CD4-positive, CD25-positive, alpha-beta regulatory T cell (primary cell): ENCODE measurements at regions not wholly inside any gene's neighbourhood (a gene's known extent, or its start where the extent isn't known, plus 50 kb on each side); places are given as distances from the start of the nearest gene placed in this dataset.

Source experiments
- ATAC-seq, 2 donors: fragments of 150-1000 bp; cut with Tn5 transposase; one replicate each; pipeline ENCODE4 v1.10.0; 2021; ENCODE audit warnings: low read depth in 2 of 2, moderate number of reproducible peaks in 2 of 2, moderate library complexity in 1 of 2
- DNase-seq, 3 donors: peaks; one replicate each; pipeline versions ENCODE4 v3.0.0 to v3.0.0-alpha.2; 2012 to 2022; ENCODE audit warnings: mixed read lengths in 1 of 3
- H3K27ac ChIP-seq: one replicate; pipeline ENCODE4 v1.7.0; 2013; ENCODE audit warnings: mild to moderate bottlenecking, low read length; ENCODE audit not compliant: insufficient read depth, poor library complexity, severe bottlenecking
- H3K27me3 ChIP-seq: one replicate; pipeline ENCODE4 v1.7.0; 2013; ENCODE audit warnings: low read length; ENCODE audit not compliant: control insufficient read depth, insufficient read depth
- H3K36me3 ChIP-seq: one replicate; pipeline ENCODE4 v1.7.0; 2013; ENCODE audit warnings: mild to moderate bottlenecking, low read length, moderate library complexity; ENCODE audit not compliant: control insufficient read depth, insufficient read depth
- H3K4me1 ChIP-seq: 2 replicates; pipeline ENCODE4 v1.7.0; 2013; ENCODE audit warnings: mild to moderate bottlenecking, low read length; ENCODE audit not compliant: insufficient read depth, control insufficient read depth, poor library complexity, severe bottlenecking
- H3K4me3 ChIP-seq: one replicate; pipeline ENCODE4 v1.7.0; 2013; ENCODE audit warnings: low read depth, mild to moderate bottlenecking, low read length, moderate library complexity
- H3K9me3 ChIP-seq, 2 experiments: 1 replicate in 1 of 2; 2 replicates in 1 of 2; pipeline ENCODE4 v1.7.0; 2013; ENCODE audit warnings: low read length in 2 of 2, mild to moderate bottlenecking in 1 of 2, moderate library complexity in 1 of 2; ENCODE audit not compliant: control insufficient read depth in 2 of 2
- H3K27ac Mint-ChIP-seq, 3 donors: one replicate each; pipeline ENCODE4 v1.8.0; 2020 to 2022; ENCODE audit warnings: mild to moderate bottlenecking in 3 of 3, mixed read lengths in 3 of 3, moderate library complexity in 2 of 3
- H3K27me3 Mint-ChIP-seq: one replicate; pipeline ENCODE4 v1.8.0; 2022; ENCODE audit warnings: mild to moderate bottlenecking, mixed read lengths
- H3K36me3 Mint-ChIP-seq: one replicate; pipeline ENCODE4 v1.8.0; 2020; ENCODE audit warnings: mixed read lengths
- H3K4me1 Mint-ChIP-seq, 4 donors: one replicate each; pipeline ENCODE4 v1.8.0; 2020 to 2022; ENCODE audit warnings: mixed read lengths in 4 of 4, mild to moderate bottlenecking in 1 of 4
- H3K4me3 Mint-ChIP-seq, 4 donors: one replicate each; pipeline ENCODE4 v1.8.0; 2020 to 2022; ENCODE audit warnings: mild to moderate bottlenecking in 4 of 4, mixed read lengths in 4 of 4, moderate library complexity in 3 of 4
- H3K9me3 Mint-ChIP-seq, 7 donors: one replicate each; pipeline ENCODE4 v1.8.0; 2020 to 2022; ENCODE audit warnings: mixed read lengths in 7 of 7, mild to moderate bottlenecking in 3 of 7, moderate library complexity in 2 of 7

- peak overlapping the region in 2 of 3 donors; percentile 96 to 98 for H3K27ac Mint-ChIP-seq
- Histone ChIP-seq H3K4me1 (peaks cover 22% of the 10 kb centered on the region), H3K9me3 (no peaks in the 10 kb centered on the region), H3K27ac (no peak overlapping the region), H3K4me3 (no peak overlapping the region), H3K36me3 (no peaks in the 10 kb centered on the region), H3K27me3 (no peaks in the 10 kb centered on the region)
- no peaks in the 10 kb centered on the region for H3K9me3 Mint-ChIP-seq
- H3K4me3 Mint-ChIP-seq, result peak overlapping the region in 3 of 4 donors; percentile 63 to 87 (median 70)
- ATAC-seq (no peak), DNase-seq (no peak)
- H3K4me1 Mint-ChIP-seq, result peaks cover 22 to 51% (median 40%) of the 10 kb centered on the region in 4 donors
- H3K36me3 Mint-ChIP-seq, result peaks cover 8% of the 10 kb centered on the region
- H3K27me3 Mint-ChIP-seq, result no peaks in the 10 kb centered on the region
Observed at GRCh38 chr2:64731746-64732145, 78.0 kb upstream of the SERTAD2 start.

- Histone ChIP-seq H3K27ac (no peak overlapping the region), H3K9me3 (no peaks in the 10 kb centered on the region), H3K4me3 (no peak overlapping the region), H3K4me1 (peaks cover 19% of the 10 kb centered on the region), H3K27me3 (no peaks in the 10 kb centered on the region), H3K36me3 (no peaks in the 10 kb centered on the region)
- H3K27ac Mint-ChIP-seq, result peak overlapping the region in 2 of 3 donors; percentile 20 to 96
- peaks cover 20 to 47% (median 36%) of the 10 kb centered on the region in 4 donors for H3K4me1 Mint-ChIP-seq
- DNase-seq (no peak), ATAC-seq (no peak)
- H3K4me3 Mint-ChIP-seq, result peak overlapping the region in 2 of 4 donors; percentile 49 to 63
- H3K36me3 Mint-ChIP-seq, result peaks cover 8% of the 10 kb centered on the region
- no peaks in the 10 kb centered on the region for H3K27me3 Mint-ChIP-seq
- H3K9me3 Mint-ChIP-seq, result no peaks in the 10 kb centered on the region
Observed at GRCh38 chr2:64732146-64732545, 78.4 kb upstream of the SERTAD2 start.

DNA sequence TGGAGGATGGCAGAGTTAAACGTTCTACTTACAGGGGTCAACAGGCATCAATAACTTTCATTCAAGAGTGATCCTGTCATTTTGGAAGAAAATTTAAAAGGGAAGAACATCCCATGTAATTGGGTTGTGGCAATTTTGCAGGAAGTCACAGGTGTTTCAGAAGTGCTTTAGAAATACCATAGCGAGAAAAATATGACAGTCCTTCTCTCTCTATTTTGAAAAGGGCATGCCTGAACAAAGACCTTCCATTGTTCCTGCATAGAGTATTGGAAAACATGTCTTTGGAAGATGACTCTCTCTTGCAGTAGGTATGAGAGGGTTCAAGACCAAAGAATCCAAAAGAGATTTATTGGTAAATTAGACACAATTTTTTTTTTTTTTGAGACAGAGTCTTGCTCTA, 81.8 kb upstream of the SERTAD2 start:
- no peak overlapping the region for H3K27ac ChIP-seq
- H3K4me1 ChIP-seq, result peaks cover 1% of the 10 kb centered on the region
- H3K9me3 Mint-ChIP-seq, result no peaks in the 10 kb centered on the region
- H3K4me3 Mint-ChIP-seq, result no peak overlapping the region
- DNase-seq (no peak), ATAC-seq (no peak)
- H3K27ac Mint-ChIP-seq, result no peak overlapping the region
- peaks cover 18 to 34% (median 25%) of the 10 kb centered on the region in 4 donors for H3K4me1 Mint-ChIP-seq
- no peak overlapping the region for H3K4me3 ChIP-seq
- no peaks in the 10 kb centered on the region for H3K27me3 Mint-ChIP-seq
- H3K9me3 ChIP-seq, result no peaks in the 10 kb centered on the region
- H3K27me3 ChIP-seq, result no peaks in the 10 kb centered on the region
- H3K36me3 ChIP-seq, result no peaks in the 10 kb centered on the region
- H3K36me3 Mint-ChIP-seq, result peaks cover 8% of the 10 kb centered on the region

GRCh38 chr2:64737547-64737946, 83.8 kb upstream of the SERTAD2 start:
- no peaks in the 10 kb centered on the region for H3K27me3 ChIP-seq
- H3K9me3 ChIP-seq, result no peaks in the 10 kb centered on the region
- no peak overlapping the region for H3K4me3 ChIP-seq
- H3K4me1 ChIP-seq, result no peaks in the 10 kb centered on the region
- peak overlapping the region in 1 of 3 donors; percentile 23 for H3K27ac Mint-ChIP-seq
- peaks cover 9 to 20% (median 13%) of the 10 kb centered on the region in 4 donors for H3K4me1 Mint-ChIP-seq
- H3K36me3 ChIP-seq, result no peaks in the 10 kb centered on the region
- H3K27ac ChIP-seq, result no peak overlapping the region
- H3K4me3 Mint-ChIP-seq, result no peak overlapping the region
- DNase-seq, result peak in 1 of 3 donors; percentile 44
- H3K27me3 Mint-ChIP-seq, result no peaks in the 10 kb centered on the region
- ATAC-seq, result no peak
- H3K36me3 Mint-ChIP-seq, result peaks cover 8% of the 10 kb centered on the region
- no peaks in the 10 kb centered on the region for H3K9me3 Mint-ChIP-seq

- H3K36me3 ChIP-seq, result no peaks in the 10 kb centered on the region
- Mint-ChIP-seq H3K27ac (peak overlapping the region in 1 of 3 donors; percentile 9), H3K27me3 (no peaks in the 10 kb centered on the region), H3K9me3 (no peaks in the 10 kb centered on the region), H3K4me1 (peaks cover 9 to 20% (median 13%) of the 10 kb centered on the region in 4 donors), H3K36me3 (peaks cover 8% of the 10 kb centered on the region), H3K4me3 (no peak overlapping the region)
- no peak overlapping the region for H3K4me3 ChIP-seq
- peak in 1 of 3 donors; percentile 32 for DNase-seq
- H3K27me3 ChIP-seq, result no peaks in the 10 kb centered on the region
- no peak overlapping the region for H3K27ac ChIP-seq
- H3K4me1 ChIP-seq, result no peaks in the 10 kb centered on the region
- H3K9me3 ChIP-seq, result no peaks in the 10 kb centered on the region
- no peak for ATAC-seq
Observed at GRCh38 chr2:64738026-64738425, 84.3 kb upstream of the SERTAD2 start.

GRCh38 chr2:64742678-64743077, 89.0 kb upstream of the SERTAD2 start:
- H3K27me3 Mint-ChIP-seq, result no peaks in the 10 kb centered on the region
- no peak overlapping the region for H3K27ac ChIP-seq
- H3K4me3 ChIP-seq, result no peak overlapping the region
- H3K36me3 Mint-ChIP-seq, result no peaks in the 10 kb centered on the region
- DNase-seq (no peak), ATAC-seq (no peak)
- peaks cover 10 to 17% (median 14%) of the 10 kb centered on the region in 4 donors for H3K4me1 Mint-ChIP-seq
- no peaks in the 10 kb centered on the region for H3K9me3 Mint-ChIP-seq
- H3K27ac Mint-ChIP-seq, result no peak overlapping the region
- H3K36me3 ChIP-seq, result no peaks in the 10 kb centered on the region
- H3K9me3 ChIP-seq, result no peaks in the 10 kb centered on the region
- no peak overlapping the region for H3K4me3 Mint-ChIP-seq
- no peaks in the 10 kb centered on the region for H3K27me3 ChIP-seq
- no peaks in the 10 kb centered on the region for H3K4me1 ChIP-seq

GRCh38 chr2:64743739-64744330, 90.1 kb upstream of the SERTAD2 start:
- Mint-ChIP-seq H3K9me3 (no peaks in the 10 kb centered on the region), H3K4me3 (peak overlapping the region in 1 of 4 donors; percentile 6), H3K4me1 (peaks cover 10 to 15% (median 14%) of the 10 kb centered on the region in 4 donors), H3K27me3 (no peaks in the 10 kb centered on the region), H3K36me3 (no peaks in the 10 kb centered on the region), H3K27ac (no peak overlapping the region)
- Histone ChIP-seq H3K4me3 (no peak overlapping the region), H3K9me3 (no peaks in the 10 kb centered on the region), H3K27me3 (no peaks in the 10 kb centered on the region), H3K27ac (no peak overlapping the region), H3K4me1 (no peaks in the 10 kb centered on the region), H3K36me3 (no peaks in the 10 kb centered on the region)
- DNase-seq (no peak), ATAC-seq (no peak)

- Mint-ChIP-seq H3K36me3 (no peaks in the 10 kb centered on the region), H3K27me3 (no peaks in the 10 kb centered on the region), H3K4me3 (no peak overlapping the region), H3K4me1 (peaks cover 18 to 23% (median 23%) of the 10 kb centered on the region in 4 donors), H3K9me3 (no peaks in the 10 kb centered on the region), H3K27ac (no peak overlapping the region)
- ATAC-seq, result no peak
- Histone ChIP-seq H3K4me3 (no peak overlapping the region), H3K27ac (no peak overlapping the region), H3K27me3 (no peaks in the 10 kb centered on the region), H3K36me3 (no peaks in the 10 kb centered on the region), H3K9me3 (no peaks in the 10 kb centered on the region), H3K4me1 (peaks cover 9% of the 10 kb centered on the region)
- no peak for DNase-seq
Observed at GRCh38 chr2:64745562-64745961, 91.8 kb upstream of the SERTAD2 start.
